Neural crest cell (in vitro differentiated cells): ENCODE measurements at regions not wholly inside any gene's neighbourhood (a gene's known extent, or its start where the extent isn't known, plus 50 kb on each side); places are given as distances from the start of the nearest gene placed in this dataset.
A peak's percentile ranks its signal among the peaks of the same experiment; 100 is the strongest.
"Not testable (repeated sequence)": the region's sequence is repeated elsewhere in the genome, so short reads cannot be mapped to it uniquely, and the experiment has no call there.

Experiments
- DNase-seq: peaks from one replicate; pipeline ENCODE4 v3.0.0; 2021; ENCODE audit warnings: low read depth, mixed read lengths, low spot score
- H3K27ac Mint-ChIP-seq: one replicate; pipeline ENCODE4 v1.8.0; 2021; ENCODE audit warnings: mild to moderate bottlenecking, mixed read lengths; ENCODE audit not compliant: unreplicated experiment
- H3K27me3 Mint-ChIP-seq: 2 replicates; pipeline ENCODE4 v1.8.0; 2021; ENCODE audit warnings: low read depth, mild to moderate bottlenecking, mixed read lengths
- H3K36me3 Mint-ChIP-seq: 2 replicates; pipeline ENCODE4 v1.8.0; 2021; ENCODE audit warnings: low read depth, mild to moderate bottlenecking, mixed read lengths
- H3K4me1 Mint-ChIP-seq: 2 replicates; pipeline ENCODE4 v1.8.0; 2021; ENCODE audit warnings: mixed read lengths
- H3K4me3 Mint-ChIP-seq: one replicate; pipeline ENCODE4 v1.8.0; 2021; ENCODE audit warnings: mild to moderate bottlenecking, mixed read lengths
- H3K9me3 Mint-ChIP-seq: 2 replicates; pipeline ENCODE4 v1.8.0; 2021; ENCODE audit warnings: mixed read lengths
- CTCF ChIP-seq: fragments of 200-600 bp; sonication (generic); conservative IDR thresholded peaks from 2 replicates; pipeline ENCODE4 v1.5.0; 2021; ENCODE audit warnings: antibody characterized with exemption, mild to moderate bottlenecking

DNA sequence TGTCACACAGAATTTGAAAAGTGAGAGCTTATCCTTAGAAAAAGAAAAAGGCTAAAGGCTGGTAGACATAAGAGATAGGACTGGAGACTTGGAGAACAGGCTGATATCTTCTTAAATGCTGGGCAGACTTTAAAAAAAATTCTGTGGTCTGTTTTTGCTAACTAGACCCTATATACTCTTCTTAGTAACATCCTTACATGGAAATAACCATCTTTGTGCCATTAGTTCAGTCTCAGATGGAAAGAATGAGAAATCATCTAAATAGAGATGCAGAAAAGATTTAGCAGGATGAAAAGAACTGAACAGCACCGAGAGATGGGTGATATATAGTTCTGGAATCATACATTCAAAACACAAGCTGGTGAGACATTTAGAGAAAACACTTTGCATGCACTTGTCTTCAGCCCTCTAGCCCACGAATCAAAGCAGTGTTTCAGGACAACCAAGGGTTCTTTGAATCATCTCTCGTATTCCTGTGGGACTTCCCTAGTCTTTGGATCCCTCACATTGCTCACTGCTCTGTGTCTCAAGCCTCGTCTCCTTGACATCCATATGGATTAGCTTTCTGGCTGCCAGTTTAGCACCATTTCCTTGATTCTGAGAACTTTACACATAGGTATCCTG, 93.0 kb upstream of the LYSMD4 start:
- no peak for DNase-seq
- H3K9me3 Mint-ChIP-seq = peaks cover 5% of the 10 kb centered on the region
- H3K4me1 Mint-ChIP-seq = no peaks in the 10 kb centered on the region
- no peak overlapping the region for H3K4me3 Mint-ChIP-seq
- no peaks in the 10 kb centered on the region for H3K27me3 Mint-ChIP-seq
- H3K27ac Mint-ChIP-seq = no peak overlapping the region
- peaks cover 15% of the 10 kb centered on the region for H3K36me3 Mint-ChIP-seq
- TF ChIP-seq CTCF = no peak

GRCh38 chr15:99823346-99823745, 90.1 kb upstream of the LYSMD4 start:
- H3K4me3 Mint-ChIP-seq = no peak overlapping the region
- peaks cover 5% of the 10 kb centered on the region for H3K9me3 Mint-ChIP-seq
- no peaks in the 10 kb centered on the region for H3K4me1 Mint-ChIP-seq
- peaks cover 9% of the 10 kb centered on the region for H3K36me3 Mint-ChIP-seq
- no peak for DNase-seq
- TF ChIP-seq CTCF = no peak
- H3K27me3 Mint-ChIP-seq = no peaks in the 10 kb centered on the region
- no peak overlapping the region for H3K27ac Mint-ChIP-seq

DNA sequence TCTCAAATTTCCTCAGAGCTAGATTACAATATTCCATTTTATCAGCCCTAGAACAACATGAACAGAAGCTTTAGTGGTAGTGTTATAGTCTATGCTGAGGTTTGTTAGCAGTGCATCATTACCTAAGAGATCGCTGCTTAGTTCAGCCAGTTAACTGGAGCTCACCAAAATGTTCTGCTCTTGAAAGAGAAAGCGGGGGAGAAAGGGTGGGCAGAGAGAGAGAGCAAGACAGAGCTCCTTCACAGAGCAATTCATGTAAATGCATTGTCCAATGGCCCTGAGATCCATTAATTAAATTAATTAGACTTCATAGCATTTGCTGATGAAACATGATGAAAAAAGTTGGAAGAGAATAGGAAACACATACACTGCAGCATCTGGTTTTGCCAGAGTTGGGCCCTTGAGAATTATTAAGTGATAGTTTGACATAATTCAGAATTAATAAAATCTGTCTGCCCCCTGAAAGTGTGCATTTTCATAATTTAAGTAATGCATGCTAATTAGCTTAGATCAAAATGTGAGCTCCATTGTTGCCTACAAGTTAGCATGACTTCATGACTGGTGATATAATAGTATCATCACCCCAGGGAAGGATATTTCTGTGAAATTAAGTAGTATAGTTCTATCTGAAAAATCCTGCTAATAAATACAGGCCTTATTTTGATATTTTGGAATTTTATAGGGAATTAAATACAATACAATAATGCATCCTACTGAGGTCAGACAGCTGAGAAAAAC, 86.9 kb upstream of the LYSMD4 start:
- H3K27ac Mint-ChIP-seq = no peak overlapping the region
- no peak for DNase-seq
- no peaks in the 10 kb centered on the region for H3K27me3 Mint-ChIP-seq
- H3K4me3 Mint-ChIP-seq = no peak overlapping the region
- H3K9me3 Mint-ChIP-seq = peaks cover 2% of the 10 kb centered on the region
- TF ChIP-seq CTCF = no peak
- peaks cover 6% of the 10 kb centered on the region for H3K36me3 Mint-ChIP-seq
- no peaks in the 10 kb centered on the region for H3K4me1 Mint-ChIP-seq

GRCh38 chr15:99818872-99819271, 85.6 kb upstream of the LYSMD4 start:
- Mint-ChIP-seq H3K4me1 (no peaks in the 10 kb centered on the region), H3K4me3 (no peak overlapping the region), H3K27me3 (no peaks in the 10 kb centered on the region), H3K27ac (no peak overlapping the region), H3K9me3 (no peaks in the 10 kb centered on the region), H3K36me3 (peaks cover 3% of the 10 kb centered on the region)
- DNase-seq = no peak
- TF ChIP-seq CTCF = no peak

- not testable (repeated sequence) for H3K9me3 Mint-ChIP-seq, H3K27ac Mint-ChIP-seq, H3K4me1 Mint-ChIP-seq, H3K27me3 Mint-ChIP-seq, H3K4me3 Mint-ChIP-seq, DNase-seq, H3K36me3 Mint-ChIP-seq
These were observed 83.6 kb upstream of the LYSMD4 start for GRCh38 chr15:99816862-99817261.

DNA sequence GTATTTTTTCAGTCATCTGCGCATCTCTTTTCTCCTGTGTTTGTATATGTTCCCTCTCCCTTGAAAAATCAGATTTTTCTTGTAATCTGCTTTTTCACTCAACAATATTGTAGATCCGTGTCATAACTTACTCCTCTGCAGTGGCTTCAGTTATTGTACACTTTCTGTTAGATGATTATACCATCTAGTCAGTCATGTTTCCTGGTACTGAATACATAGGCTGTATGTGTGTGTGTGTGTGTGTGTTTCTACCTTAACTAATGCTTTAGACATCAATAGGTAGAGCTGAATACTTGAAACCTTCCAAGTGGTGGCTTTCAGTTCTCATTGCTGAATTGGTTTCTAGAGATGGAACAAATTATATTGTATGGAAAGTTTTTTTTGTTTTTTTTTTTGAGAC, 77.4 kb upstream of the LYSMD4 start:
- H3K27ac Mint-ChIP-seq, H3K27me3 Mint-ChIP-seq, H3K4me1 Mint-ChIP-seq, DNase-seq, H3K36me3 Mint-ChIP-seq, H3K9me3 Mint-ChIP-seq: not testable (repeated sequence)
- H3K4me3 Mint-ChIP-seq = peak overlapping the region; percentile 45

DNA sequence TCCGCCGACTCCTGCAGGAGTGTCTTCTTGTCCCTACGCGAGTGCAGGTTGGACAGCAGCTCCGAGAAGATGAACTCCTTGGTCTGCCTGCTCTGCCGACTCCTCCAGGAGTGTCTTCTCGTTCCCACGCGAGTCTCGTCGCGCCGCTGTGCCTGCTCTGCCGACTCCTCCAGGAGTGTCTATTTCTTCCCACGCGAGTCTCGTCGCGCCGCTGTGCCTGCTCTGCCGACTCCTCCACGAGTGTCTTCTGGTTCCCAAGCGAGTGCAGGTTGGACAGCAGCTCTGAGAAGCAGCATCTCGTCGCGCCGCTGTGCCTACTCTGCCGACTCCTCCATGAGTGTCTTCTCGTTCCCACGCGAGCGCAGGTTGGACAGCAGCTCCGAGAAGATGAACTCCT, 66.6 kb upstream of the LYSMD4 start:
- H3K27ac Mint-ChIP-seq, H3K9me3 Mint-ChIP-seq, H3K36me3 Mint-ChIP-seq, H3K27me3 Mint-ChIP-seq, H3K4me3 Mint-ChIP-seq, DNase-seq, H3K4me1 Mint-ChIP-seq: not testable (repeated sequence)

- not testable (repeated sequence) for H3K27me3 Mint-ChIP-seq, H3K36me3 Mint-ChIP-seq, H3K27ac Mint-ChIP-seq, DNase-seq, H3K4me1 Mint-ChIP-seq, H3K9me3 Mint-ChIP-seq, H3K4me3 Mint-ChIP-seq
These were observed 66.1 kb upstream of the LYSMD4 start for GRCh38 chr15:99799182-99799853.
